ENCODE measurements at regions not wholly inside any gene's neighbourhood (a gene's known extent, or its start where the extent isn't known, plus 50 kb on each side); places are given as distances from the start of the nearest gene placed in this dataset.

DNA sequence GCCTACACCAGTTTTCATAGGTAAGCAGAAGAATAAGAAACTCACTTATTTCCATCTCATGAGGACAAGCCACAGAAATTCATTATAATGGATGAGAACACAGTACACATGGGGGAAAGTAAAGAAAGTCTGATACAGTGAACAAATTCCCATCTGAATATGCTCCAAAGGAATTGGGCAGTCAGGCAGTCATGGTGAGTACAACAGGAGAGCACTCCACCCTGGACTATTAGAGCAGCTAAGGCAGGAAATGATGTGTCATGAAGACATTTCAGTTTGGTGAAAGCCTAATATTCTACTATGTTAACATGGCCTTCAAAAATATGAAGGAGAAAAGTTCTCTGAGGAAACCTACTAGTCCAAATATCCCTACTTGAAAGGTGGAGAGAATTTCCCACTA is 92.0 kb upstream of the PRDX4 start:
- ChIA-PET POLR2A (ENCODE audit: partially characterized antibody) (no interaction called here), CTCF (ENCODE audit: partially characterized antibody) (no interaction called here)
- no peaks in the 10 kb centered on the region for H3K4me1 ChIP-seq (replicated peaks in 1 of 4; ENCODE audit: control insufficient read depth in 3 of 4, insufficient read depth in 4 of 4, low read length in 3 of 4)
- H3K9me3 ChIP-seq (ENCODE audit: insufficient read depth in 2 of 2, low read depth in 1 of 2, low read length in 1 of 2): no peaks in the 10 kb centered on the region
- no peak overlapping the region for H4K5ac ChIP-seq (ENCODE audit: insufficient read length, low read depth, low read length)
- no peak overlapping the region for H2BK5ac ChIP-seq (ENCODE audit: low read depth, low read length)
- no peak overlapping the region for H2AFZ ChIP-seq (ENCODE audit: low read length)
- no peak overlapping the region for H3K4ac ChIP-seq (replicated peaks; ENCODE audit: insufficient read length, low read depth, low read length)
- no peak overlapping the region for H2BK20ac ChIP-seq (ENCODE audit: low read length)
- no peak overlapping the region for H2BK120ac ChIP-seq (replicated peaks; ENCODE audit: low read depth, low read length)
- no peak for DNase-seq (ENCODE audit: low read depth in 1 of 2, low spot score in 2 of 2)
- no peak for FAIRE-seq
- H3K9ac ChIP-seq (replicated peaks in 1 of 4; ENCODE audit: extremely low read depth in 1 of 4, low read depth in 3 of 4, low read length in 3 of 4): no peak overlapping the region
- no peak overlapping the region for H2BK12ac ChIP-seq (ENCODE audit: low read depth, low read length)
- H3K27ac ChIP-seq (ENCODE audit: low read depth, low read length): no peak overlapping the region
- no peak overlapping the region for H3K14ac ChIP-seq (ENCODE audit: insufficient read length)
- no peak overlapping the region for H2AK5ac ChIP-seq (ENCODE audit: low read depth, low read length)
- H3K23me2 ChIP-seq (ENCODE audit: low read depth, low read length): no peaks in the 10 kb centered on the region
- no peak overlapping the region for H3K18ac ChIP-seq (ENCODE audit: extremely low read depth, low read length)
- H3K36me3 ChIP-seq (ENCODE audit: control insufficient read depth in 2 of 4, insufficient read depth in 4 of 4, low read length in 3 of 4): no peaks in the 10 kb centered on the region
- no peak overlapping the region for H3K4me3 ChIP-seq (ENCODE audit: extremely low read depth in 1 of 4, insufficient read depth in 2 of 4, low read depth in 3 of 4, low read length in 4 of 4)
- H4K8ac ChIP-seq (ENCODE audit: extremely low read depth, insufficient read depth, low read length): no peak overlapping the region
- no peaks in the 10 kb centered on the region for H3K79me1 ChIP-seq (ENCODE audit: low read depth, low read length)
- no peaks in the 10 kb centered on the region for H3K79me2 ChIP-seq (ENCODE audit: control insufficient read depth in 1 of 2, insufficient read depth in 2 of 2, low read length in 2 of 2)
- no peak overlapping the region for H3K56ac ChIP-seq (replicated peaks; ENCODE audit: insufficient read length, low read depth, low read length)
- H4K20me1 ChIP-seq (replicated peaks in 1 of 2; ENCODE audit: control insufficient read depth in 1 of 2, insufficient read depth in 2 of 2, low read length in 2 of 2): no peaks in the 10 kb centered on the region
- no peak overlapping the region for H3K23ac ChIP-seq (ENCODE audit: insufficient read length)
- no peak overlapping the region for H2BK15ac ChIP-seq (ENCODE audit: low read length)
- no peaks in the 10 kb centered on the region for H3K27me3 ChIP-seq (replicated peaks in 1 of 4; ENCODE audit: control insufficient read depth in 3 of 4, extremely low read depth in 1 of 4, insufficient read depth in 3 of 4, low read length in 3 of 4)
- no peak overlapping the region for H4K91ac ChIP-seq (replicated peaks; ENCODE audit: insufficient read length, low read length)
- H3K4me2 ChIP-seq (ENCODE audit: insufficient read depth in 1 of 2, low read depth in 2 of 2, low read length in 2 of 2): no peak overlapping the region
- TF ChIP-seq BCL11A (IDR thresholded peaks at IDR 0.05; ENCODE audit: low read depth in 2 of 2, low read length in 2 of 2) (no peak), KDM4A (IDR thresholded peaks at IDR 0.05; ENCODE audit: low read depth, low read length, severe bottlenecking) (no peak), BACH1 (IDR thresholded peaks at IDR 0.05; ENCODE audit: low read length) (no peak), RAD21 (IDR thresholded peaks at IDR 0.05 in 1 of 2, conservative IDR thresholded peaks at IDR 0.05 in 1 of 2; ENCODE audit: low read depth in 2 of 2, low read length in 2 of 2) (no peak), JUND (IDR thresholded peaks at IDR 0.05; ENCODE audit: low read length) (no peak), PHF8 (conservative IDR thresholded peaks at IDR 0.05; ENCODE audit: low read depth, low read length) (no peak), GTF2F1 (IDR thresholded peaks at IDR 0.05; ENCODE audit: borderline replicate concordance, low read depth, low read length) (no peak), EZH2 (IDR thresholded peaks at IDR 0.05; ENCODE audit: low read depth, low read length, severe bottlenecking) (no peak), MAFK (IDR thresholded peaks at IDR 0.05; ENCODE audit: low read depth, low read length) (no peak), SP2 (IDR thresholded peaks at IDR 0.05; ENCODE audit: low read length) (no peak), SAP30 (IDR thresholded peaks at IDR 0.05; ENCODE audit: insufficient read depth, insufficient replicate concordance, low read length) (no peak), GABPA (IDR thresholded peaks at IDR 0.05; ENCODE audit: borderline replicate concordance, insufficient read depth, low read length) (no peak), SRF (IDR thresholded peaks at IDR 0.05; ENCODE audit: low read depth, low read length) (no peak)
- TF ChIP-seq, protein P1, sequence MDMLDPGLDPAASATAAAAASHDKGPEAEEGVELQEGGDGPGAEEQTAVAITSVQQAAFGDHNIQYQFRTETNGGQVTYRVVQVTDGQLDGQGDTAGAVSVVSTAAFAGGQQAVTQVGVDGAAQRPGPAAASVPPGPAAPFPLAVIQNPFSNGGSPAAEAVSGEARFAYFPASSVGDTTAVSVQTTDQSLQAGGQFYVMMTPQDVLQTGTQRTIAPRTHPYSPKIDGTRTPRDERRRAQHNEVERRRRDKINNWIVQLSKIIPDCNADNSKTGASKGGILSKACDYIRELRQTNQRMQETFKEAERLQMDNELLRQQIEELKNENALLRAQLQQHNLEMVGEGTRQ (IDR thresholded peaks at IDR 0.05; ENCODE audit: low read length): no peak
